Central memory CD4-positive, alpha-beta T cell (primary cell): ENCODE measurements at regions not wholly inside any gene's neighbourhood (a gene's known extent, or its start where the extent isn't known, plus 50 kb on each side); places are given as distances from the start of the nearest gene placed in this dataset.
"Not testable (repeated sequence)": the region's sequence is repeated elsewhere in the genome, so short reads cannot be mapped to it uniquely, and the experiment has no call there.

Experiments used
- DNase-seq: peaks from one replicate; pipeline ENCODE4 v3.0.0; 2022

DNA sequence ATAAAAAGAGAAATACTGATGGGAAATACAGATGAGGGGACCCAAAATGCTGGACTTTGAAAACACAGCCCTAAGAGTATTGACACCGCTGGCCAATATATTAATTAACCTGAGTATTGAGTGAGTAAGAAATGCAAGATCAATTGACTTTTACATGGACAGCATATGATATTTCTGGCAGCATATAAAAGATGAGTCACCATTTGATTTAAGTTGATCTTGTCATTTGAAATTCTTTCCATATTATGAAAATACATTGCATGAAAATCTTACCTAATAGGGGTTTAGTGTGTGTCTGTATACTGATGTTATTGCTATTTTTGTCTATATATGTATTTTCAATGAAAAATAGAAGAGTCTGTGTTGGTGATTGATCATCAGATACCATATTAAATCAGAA lies 619.6 kb downstream of the KCTD12 start:
- DNase-seq, result no peak

DNA sequence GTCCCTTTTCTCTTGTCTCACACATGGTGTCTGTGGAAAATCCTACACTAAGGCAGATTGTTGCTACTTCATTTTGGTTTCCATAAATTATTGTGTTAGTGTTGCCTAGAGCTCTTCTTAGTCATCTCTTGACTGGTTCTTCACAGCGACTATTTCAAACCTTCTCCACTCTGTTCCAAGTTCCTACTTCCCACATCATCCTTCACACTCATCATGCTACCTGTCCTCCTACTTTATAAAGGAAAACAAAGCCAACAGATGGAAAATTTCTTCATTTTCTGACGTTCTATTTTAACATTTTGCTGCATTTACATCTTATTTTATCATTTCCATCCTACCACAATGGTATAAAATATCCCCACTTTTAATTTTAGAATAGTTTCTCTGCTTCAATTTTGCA lies 614.1 kb downstream of the LMO7 start:
- DNase-seq, result no peak

- DNase-seq, result no peak
Observed at GRCh38 chr13:76245920-76246319, 609.8 kb downstream of the LMO7 start.

DNA sequence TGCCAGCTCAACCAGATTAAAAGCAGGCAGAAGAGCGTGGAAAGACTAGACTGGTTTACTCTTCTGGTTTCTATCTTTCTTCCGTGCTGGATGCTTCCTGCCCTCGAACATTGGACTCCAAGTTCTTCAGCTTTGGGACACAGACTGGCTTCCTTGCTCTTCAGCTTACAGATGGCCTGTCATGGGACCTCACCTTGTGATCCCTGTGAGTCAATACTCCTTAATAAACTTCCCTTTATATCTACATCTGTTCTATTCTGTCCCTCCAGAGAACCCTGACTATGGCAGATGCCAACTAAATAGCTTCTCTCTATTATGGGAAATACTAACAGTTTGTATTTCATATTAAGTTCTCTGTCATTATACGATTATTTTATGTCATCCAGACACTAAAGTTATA lies 609.1 kb downstream of the LMO7 start:
- DNase-seq, result no peak

GRCh38 chr13:76243120-76243519 lies 607.0 kb downstream of the LMO7 start:
- DNase-seq, result not testable (repeated sequence)

GRCh38 chr13:76239031-76239680 lies 603.0 kb downstream of the LMO7 start:
- no peak for DNase-seq

DNA sequence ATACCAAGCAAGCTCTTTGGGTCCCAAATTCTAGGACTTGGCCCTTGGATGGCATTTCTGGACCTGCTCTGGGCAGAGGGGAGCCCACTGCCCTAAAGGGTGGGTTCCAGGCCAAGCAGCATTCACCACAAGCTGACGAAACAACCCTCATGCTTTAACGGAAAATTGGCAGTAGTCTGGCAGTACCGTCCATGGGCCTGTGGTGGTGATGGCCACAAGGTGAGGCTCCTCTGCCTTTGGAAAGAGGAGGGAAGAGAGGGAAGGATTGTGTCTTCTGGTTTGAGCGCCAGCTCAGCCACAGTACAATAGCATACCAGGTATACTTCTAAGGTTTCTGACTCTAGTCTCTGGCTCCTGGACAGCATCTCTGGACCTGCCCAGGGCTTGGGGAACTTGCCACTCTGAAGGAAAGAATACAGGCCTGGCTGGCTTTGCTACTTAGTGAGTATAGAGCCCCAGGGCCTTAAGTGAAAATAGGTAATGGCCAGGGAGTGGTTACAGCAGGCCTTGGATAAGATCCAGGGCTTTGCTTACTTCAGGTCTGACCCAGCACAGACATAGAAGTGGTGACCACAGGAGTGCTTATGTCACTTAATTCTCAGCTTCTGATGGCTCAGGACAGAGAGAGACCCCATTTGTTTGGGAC lies 595.5 kb downstream of the LMO7 start:
- no peak for DNase-seq

GRCh38 chr13:76229281-76229680 lies 593.2 kb downstream of the LMO7 start:
- DNase-seq, result no peak

DNA sequence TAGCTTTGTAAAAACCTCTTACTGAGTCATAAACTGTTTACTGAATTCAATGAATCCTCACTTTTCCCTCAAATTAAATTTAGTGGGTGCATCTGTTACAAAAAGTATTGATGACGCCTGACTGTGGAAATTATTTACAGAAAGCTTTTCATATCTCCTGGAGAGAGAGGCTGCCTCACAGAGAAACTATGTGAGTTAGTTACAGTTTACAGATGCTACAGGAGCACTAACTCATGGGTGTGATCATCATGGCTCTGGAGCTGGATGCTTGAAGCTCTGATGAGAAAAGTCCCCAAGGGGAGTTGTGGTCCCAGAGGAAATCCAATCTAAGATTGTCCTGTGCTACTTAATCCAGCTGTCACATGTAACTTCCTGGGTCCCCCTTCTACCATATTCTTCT lies 590.8 kb downstream of the LMO7 start:
- DNase-seq, result no peak

DNA sequence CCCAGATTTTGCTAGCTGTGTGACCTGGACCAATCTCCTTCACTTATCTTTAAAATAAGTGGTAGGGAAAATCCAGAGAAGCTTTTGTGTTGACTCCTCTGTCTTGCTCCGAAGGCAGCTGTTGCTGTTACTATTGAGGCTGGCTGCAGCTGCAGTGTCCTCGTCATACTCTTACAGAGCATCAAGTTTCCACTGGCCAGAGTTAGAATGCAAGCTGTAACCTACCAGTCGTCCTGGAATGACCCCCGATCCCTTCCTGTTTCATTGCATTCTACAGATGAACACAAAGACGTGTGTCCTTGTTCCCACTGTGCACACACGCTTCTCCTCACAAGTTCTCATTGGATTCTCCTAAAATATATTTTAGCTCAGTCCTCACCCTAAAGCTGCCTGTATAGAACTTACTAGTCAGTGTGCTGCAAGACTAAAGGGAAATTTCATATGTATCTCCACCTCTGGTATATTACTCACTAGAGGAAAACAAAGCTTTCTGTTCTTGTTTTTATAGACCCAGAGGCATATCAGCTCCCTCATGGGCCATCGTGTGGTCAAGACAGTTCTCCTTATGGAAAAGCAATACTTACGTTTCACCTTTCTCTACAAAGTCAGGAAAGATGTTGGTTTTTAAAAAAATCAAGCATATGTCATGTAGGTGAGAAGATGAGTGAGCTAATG lies 589.8 kb downstream of the LMO7 start:
- no peak for DNase-seq

GRCh38 chr13:76223999-76224398 lies 587.9 kb downstream of the LMO7 start:
- DNase-seq, result no peak

- no peak for DNase-seq
Observed at GRCh38 chr13:76223565-76223964, 587.4 kb downstream of the LMO7 start.

- DNase-seq, result no peak
Observed at GRCh38 chr13:76222511-76222910, 586.4 kb downstream of the LMO7 start.

DNA sequence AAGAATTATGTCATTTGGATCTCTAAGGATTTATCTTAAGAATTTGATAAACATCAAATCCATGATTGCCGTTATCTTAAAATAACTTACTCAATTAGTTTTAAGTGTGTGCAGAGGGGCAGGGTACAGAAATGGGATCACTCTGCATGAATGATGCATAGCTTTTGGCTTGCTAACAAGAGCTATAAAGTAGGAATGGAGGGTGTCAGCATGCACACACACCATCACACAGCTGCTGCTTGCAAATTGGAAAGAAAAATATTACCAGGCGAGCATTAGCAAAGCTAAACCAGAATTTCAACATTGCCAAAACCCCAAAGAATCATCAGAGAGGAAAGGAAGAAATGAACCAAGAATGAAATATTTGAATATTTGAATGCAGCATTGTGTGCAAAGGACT lies 580.6 kb downstream of the LMO7 start:
- DNase-seq, result no peak

GRCh38 chr13:76214001-76214400 lies 577.9 kb downstream of the LMO7 start:
- no peak for DNase-seq

- DNase-seq, result no peak
Observed at GRCh38 chr13:76213423-76213904, 577.3 kb downstream of the LMO7 start.

DNA sequence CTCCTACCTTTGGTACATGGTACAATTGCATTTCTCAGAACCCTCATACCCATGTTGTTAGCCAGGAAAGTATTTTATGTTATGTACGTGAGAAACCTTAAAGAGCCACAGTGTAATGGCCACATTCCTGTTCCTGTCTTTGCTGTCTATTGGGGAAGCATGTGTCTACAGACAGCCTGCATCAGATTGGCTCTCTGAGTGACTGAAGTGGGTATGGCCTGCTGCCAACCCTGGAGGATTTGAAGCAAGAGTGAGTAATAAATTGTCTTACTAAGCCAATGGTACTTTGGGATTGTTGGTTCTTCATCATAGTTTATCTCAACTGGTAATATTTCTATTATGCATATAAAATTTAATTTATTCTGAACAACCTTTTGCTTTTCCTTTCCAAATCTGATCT lies 574.1 kb downstream of the LMO7 start:
- no peak for DNase-seq

DNA sequence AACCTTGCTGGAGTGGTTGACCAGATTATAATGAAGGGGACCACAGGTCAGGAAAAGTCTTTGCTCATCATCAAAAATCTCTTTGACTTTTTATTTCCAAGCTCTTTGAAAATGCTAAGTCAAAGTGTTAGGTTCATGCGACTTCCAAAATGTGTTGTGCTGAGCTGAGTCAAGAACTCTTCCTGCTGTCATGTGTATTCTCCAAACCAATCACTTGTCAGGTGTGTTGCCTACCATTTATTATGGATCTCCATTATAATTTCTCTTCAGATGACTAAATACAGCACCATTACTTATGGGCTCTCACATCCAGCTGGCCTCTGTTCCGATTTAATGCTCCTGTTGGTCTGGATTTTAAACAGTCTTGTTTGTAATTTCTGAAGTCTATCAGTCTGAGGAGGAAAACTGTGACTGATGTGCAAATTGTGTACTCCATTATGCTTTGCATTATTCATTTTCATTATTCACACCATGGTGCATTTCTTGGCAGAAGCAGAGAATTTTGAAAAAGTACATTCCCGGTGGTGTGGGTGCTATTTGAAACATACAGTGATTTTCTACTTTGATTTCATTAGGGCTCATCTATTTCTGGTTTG lies 562.5 kb downstream of the LMO7 start:
- no peak for DNase-seq

GRCh38 chr13:76189882-76190519 lies 553.9 kb downstream of the LMO7 start:
- no peak for DNase-seq

- DNase-seq, result no peak
Observed at GRCh38 chr13:76175961-76176725, 540.0 kb downstream of the LMO7 start.

DNA sequence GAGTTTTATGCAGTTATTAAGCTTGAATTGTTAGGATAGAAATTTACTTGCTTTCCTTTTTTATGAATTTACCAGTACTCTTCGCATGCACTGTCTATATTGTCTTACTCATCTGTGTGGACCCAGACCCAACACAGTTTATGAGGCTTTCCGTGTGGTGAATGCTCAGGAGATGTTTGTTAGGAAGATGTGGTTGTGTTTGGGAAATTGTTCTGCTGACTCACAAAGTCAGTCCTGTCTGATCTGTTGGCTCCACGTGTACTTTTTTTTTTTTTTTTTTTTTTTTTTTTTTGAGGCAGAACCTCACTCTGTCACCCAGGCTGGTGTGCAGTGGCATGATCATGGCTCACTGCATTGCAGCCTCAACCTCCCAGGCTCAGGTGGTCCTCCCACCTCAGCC lies 532.5 kb downstream of the LMO7 start:
- DNase-seq, result no peak

DNA sequence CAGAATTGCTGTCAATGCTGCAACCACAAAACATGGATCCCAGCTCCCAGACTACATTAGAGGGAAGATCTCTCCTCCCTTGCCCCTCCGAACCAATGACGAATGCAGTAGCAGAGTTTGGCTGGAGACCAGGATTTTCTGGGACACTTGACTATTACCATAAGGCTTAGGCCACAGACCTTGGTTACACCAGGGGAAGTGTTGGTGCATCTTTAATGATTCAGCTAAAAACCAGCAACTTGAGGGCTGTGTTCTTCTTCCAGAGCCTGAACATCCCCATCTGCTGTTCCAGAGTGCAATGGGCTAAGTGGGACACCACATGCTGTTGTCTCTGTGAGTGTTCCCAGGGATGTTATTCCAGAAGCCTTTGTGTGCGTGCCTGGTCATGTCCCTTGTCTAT lies 528.2 kb downstream of the LMO7 start:
- no peak for DNase-seq

DNA sequence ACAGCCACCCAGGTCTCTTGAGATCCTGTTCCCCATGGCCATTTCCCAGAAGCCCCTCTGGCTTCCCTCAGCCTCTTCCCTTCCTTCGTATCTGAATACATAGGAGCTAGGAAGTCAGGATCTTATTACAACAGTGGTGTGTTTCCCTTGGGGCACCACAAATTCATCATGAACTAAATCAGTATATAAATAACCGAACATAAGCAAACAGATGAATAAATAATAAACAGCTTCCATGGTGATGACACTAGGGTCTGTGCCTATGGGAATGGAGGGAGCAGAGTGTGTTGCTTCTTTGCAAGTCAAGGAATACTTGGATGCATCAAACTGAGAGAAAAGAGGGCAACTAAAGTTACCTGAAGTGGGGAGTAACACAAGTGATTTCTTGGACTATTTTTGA lies 527.6 kb downstream of the LMO7 start:
- DNase-seq, result no peak
